NOMO-1 treated with DMSO at 0.1 percent for 48 hours (cell line): ENCODE measurements at regions not wholly inside any gene's neighbourhood (a gene's known extent, or its start where the extent isn't known, plus 50 kb on each side); places are given as distances from the start of the nearest gene placed in this dataset.

Source experiments
- DNase-seq: peaks from one replicate; lab custom pipeline; 2025; ENCODE audit not compliant: unreplicated experiment; lab: John Stamatoyannopoulos, UW

DNA sequence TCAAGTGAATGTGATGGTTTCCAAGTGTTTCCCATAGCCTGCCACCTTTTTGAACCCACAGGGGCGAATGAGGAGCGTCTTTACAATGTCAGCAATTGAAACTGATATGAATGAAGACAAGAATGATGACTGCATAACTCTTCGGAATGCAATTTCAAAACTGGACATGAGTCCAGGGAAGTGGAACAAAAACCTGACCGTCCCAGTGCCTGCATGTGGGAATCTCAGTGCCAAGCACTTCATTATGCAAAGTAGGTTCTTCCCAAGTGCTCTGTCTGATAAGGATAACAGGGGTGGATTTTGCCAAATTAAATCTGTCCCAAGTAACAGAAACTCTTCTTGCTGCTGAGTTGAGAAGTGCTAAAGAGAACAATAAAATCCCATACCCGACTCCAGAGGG lies 243.8 kb upstream of the ADAMTS16 start:
- DNase-seq = no peak

DNA sequence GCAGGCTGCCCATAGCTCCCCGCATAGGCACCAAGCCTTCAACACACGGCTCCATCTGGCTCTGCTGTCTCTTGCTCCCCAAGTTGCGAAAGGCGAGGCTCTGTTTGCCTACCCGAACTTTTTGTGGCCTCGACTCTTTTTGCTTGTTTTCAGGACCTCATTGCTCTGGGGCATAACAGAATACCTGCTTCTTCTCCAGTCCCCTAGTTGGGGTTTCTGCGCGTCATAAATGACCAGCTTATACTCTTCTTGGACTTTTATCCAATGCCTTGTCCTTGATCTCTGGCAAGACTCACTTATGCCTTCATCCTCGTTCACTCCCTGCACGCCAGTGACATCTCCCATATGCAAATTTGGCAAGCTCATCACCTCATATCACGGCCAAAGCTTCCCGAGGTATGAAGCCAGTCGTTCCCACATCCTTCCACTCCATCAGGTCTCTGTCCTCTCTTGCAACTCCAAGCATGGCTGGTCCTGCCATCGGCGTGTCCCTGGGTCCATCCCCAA lies 238.8 kb upstream of the ADAMTS16 start:
- no peak for DNase-seq

DNA sequence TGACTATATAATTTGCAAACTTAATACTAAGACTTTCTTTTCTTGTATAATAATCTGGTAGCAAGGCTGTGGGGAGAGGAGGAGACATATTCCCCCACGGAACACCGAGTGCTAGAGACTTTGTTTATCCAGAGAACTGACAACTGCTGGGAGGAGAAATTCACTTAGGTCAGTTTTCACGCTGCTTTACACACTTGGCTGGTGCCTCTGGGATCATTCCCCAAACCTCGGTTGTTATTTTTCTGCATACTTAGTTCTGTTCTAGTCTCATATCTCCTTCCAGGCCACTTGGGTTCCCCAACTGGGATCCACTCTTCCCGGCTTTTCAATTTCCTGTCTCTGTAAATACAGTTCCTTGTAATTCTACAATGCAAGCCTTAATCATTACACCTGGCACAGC lies 238.2 kb upstream of the ADAMTS16 start:
- DNase-seq = no peak

DNA sequence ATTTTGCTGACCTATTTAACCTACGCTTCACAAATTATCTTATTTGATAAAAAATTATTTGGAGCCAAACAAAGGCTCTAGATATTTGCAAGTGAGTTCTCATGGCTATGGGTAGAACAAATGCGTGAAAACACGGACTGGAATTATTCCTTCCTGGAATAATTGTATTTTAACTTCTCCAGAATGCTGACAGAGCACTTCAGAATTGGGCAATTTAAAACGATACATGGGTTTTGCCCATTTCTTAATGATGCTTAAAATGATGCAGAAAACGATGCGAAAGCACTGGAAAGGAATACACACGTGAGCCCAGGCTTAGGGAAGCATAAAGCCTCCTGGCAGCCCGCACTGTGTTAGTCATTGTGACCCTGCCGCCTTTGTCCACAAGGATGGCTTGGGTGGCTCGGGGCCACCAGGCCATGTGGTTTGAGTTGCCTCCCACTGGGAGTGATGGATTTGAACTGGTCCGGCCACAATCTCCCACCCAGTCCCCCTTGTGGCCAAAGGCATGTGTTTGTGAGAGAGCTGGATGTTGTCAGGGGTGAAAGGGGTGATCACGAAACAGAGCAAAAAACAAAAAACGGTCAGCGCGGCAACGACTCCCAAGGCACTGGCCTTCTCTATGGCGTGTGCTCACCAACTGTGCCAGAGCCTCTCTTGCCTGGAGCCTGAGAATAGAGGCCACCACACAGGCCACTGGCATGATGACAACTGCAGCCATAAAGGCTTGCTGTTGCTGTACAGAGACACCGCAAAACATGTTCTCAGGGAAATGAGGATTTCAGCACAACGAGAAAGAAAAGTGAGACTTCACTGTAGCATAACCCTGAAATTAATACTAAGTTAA lies 234.2 kb upstream of the ADAMTS16 start:
- DNase-seq = no peak

DNA sequence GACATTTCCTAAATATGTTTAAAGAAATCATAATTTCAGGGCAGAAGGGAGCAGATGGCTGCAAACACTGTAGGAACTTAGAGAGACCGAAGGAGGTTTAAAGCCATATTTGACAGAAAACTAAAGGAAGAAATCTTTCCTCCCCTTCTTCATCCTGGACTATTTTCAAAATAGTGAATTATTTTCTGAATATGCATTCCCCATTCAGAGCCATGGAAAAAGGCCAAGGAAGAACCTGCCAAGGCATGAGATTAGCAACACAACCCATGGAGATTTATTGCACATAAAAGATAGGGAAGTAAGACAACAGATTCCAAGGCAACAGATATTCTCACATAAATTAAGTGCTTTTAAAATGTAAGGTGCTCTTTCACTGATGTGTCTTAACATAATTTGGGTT lies 233.3 kb upstream of the ADAMTS16 start:
- DNase-seq = no peak

DNA sequence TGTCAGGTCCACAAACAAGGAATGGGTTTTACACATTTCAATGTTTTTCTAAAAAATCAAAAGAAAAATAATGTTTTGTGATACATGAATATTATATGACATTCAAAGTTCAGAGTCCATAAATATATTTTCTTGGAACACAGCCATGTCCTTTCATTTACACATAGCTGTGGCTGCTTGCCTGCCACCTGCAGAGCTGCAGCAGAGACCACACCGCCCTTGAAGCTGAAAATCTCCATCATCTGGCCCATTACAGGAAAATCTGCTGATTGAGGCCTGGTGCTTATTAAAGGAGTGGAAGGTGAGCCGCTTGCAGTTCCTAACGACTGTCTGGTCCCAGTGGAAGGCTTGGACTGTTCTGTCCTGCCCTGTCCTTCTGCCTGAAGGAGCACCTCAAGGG lies 232.6 kb upstream of the ADAMTS16 start:
- DNase-seq = no peak

DNA sequence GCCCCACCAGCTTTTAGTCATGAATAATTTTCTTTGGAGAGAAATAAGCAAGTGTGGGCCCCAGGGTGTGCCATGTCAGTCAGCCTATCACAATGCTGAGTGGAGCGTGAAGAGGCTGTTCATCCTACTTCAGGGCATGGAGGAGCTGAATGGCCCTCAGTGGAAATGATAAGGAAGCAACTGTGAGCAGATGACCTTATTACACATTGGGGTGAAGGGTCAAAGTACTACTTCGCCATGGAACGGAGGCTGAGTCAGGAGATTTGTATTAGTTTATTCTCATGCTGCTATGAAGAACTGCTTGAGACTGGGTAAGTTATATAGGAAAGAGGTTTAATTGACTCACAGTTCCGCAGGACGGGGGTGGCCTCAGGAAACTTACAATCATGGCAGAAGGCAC lies 231.0 kb upstream of the ADAMTS16 start:
- DNase-seq = no peak

DNA sequence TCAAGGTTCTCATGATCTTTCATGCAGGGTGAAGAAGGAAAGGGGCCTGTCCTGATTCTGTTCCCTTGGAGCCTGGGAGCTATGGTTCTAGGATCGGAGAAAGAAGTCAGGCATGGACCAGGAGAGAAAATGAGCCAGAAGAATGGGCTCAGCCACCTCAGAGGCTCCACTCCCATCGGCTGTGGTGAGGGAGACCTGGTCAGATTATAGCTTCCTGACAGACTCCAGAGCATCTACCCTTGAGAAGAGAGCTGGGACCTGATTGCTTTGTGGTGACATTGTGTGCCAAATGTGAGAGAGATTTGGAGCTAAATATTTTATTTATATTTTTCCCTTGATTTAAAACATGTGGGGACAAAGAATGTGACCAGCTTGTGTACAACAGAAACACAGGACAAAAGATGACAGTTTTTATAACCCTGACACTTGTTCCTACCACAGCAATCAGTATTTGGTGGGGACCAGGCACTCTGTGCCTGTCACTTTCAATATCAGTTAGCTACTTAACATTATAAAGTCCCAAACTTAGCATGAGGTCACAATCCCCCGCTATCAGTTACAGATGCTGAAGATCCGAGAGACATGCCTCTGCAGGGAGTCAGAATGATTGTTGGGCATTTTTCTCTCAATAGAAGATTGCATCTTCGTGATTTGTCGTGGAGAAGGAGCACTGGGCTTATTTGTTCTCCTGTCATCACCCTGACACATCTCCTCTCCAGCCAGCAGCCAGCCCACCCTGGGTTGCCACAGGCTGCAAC lies 228.3 kb upstream of the ADAMTS16 start:
- DNase-seq = no peak

DNA sequence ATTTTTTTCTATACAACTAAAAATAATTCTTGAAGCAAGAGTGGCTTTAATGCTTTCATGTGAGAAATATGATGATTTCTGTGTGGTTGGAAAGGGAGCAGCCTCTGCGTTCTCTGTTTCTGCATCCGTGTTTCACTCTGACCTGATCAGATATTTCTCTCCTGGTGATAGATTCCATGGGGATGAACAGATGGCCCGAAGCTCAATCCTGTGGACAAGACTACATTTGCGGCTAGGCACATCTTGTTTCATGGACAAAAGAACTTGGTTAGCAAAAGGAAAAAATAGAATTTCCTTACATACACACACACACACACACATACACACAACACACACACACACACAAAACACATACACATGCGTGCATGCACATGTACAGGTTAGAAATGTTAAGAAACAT lies 218.2 kb upstream of the ADAMTS16 start:
- no peak for DNase-seq

DNA sequence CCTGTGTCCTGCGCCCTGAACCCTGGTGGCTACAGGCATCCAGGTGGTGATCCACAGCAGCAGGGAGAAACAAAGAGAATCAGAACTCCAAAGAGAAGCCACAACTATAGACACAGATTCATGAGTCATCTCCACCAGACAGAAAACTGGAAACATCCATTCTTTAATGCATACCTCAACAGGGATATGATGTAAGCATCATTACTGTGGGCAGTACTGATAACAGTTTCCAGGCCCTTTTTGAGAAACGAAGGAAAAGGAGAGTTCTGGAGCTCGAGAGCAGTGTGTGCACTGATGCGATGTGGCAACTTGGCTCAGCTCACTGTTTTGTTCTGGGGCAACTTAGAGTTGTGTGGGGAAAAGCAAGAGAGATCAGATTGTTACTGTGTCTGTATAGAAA lies 215.6 kb upstream of the ADAMTS16 start:
- DNase-seq = no peak

DNA sequence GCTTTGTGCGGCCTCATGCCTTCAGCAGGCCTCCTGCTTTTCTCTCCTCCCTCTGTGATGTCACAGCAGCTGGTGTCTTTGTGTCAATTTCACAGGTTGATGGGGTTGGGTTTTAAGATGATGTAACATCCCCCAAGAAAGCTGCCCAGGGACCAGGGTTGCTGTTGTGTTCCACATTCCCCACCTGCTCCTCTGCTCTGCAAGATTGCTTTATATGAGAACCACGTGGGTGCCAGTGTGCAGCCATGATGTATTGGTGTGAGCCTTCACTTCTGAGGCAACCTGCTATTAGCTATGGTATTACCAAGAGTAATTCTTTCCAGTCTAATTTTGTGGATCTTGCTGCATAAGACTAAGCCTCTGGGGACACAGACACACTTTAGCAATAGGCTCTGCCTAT lies 213.0 kb upstream of the ADAMTS16 start:
- DNase-seq = no peak

DNA sequence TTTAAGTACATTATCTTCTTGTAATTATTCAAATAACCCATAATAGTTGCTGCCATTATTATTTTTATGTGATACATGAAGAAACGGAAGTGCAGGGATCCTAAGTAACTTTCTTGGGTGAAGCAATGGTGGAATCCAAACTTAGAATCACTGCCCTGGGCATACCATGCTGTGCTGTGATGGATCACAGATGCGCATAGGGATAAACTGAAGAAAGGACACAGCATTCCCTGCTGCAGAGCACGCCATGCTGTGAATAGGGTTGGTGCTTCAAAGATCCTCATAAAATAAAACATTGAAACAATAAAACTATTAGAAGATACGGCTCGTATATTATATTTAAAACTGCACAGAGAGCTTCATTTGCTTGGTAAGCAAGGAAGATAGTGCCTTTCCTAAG lies 211.7 kb upstream of the ADAMTS16 start:
- no peak for DNase-seq

DNA sequence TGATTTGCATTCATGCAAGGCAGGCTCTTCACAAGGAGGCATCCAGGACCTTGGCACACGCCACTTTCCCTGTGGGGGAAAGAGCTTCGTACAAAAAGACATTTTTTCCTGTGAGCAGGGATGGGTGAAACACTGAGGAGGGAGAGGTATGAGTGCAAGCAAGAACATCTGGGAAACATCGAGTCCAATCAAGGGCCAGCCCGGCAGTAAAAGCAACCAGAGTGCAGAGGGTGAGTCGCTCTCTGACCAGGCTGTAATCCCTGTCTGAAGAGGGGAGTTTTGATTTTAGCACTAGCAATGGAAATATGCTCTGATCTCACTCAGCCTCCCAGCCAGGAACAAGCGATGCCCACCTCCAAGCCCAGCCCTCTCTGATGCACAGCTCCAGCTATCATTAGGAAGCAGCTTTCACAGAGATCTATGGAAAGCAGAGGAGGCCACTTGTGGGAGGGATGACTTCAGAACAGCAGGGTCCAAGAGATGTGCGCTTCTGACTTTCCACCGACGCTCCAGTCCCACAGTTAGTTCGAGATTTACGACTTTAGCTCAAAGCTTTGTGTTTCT lies 211.0 kb upstream of the ADAMTS16 start:
- DNase-seq = no peak

DNA sequence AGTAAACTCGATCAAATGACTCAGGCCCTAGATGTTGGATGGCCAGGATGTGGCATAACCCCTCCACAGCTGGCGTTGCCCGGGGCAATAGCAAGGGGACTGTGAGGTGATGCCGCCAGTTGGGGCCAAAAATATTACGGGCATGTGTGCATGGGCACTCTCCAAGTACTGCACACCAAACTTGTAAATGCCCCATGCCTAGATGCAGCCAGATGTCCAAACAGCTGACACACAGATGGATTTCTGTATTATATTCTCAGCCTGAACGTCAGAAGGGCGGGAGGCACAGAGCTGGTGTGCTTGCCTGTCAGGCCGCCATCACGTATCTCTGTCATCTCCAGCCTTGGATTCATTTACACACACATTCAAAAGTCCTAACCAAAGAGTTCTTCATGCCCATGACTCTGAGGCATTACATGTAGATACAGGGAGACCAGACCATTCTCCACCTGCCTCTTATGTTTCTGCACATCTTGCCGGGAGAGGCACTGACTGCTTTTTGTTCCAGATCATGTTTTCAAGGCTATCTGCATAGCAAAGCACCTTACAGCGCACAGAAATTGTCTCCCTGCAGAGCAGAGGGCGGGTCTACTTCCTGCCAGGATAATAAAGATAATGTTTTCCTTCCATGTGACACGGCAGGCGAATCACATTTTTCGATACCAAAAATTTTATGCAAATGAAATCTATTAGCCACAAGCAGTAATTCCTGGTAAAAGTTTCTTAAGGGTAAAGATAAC lies 200.9 kb upstream of the ADAMTS16 start:
- no peak for DNase-seq

DNA sequence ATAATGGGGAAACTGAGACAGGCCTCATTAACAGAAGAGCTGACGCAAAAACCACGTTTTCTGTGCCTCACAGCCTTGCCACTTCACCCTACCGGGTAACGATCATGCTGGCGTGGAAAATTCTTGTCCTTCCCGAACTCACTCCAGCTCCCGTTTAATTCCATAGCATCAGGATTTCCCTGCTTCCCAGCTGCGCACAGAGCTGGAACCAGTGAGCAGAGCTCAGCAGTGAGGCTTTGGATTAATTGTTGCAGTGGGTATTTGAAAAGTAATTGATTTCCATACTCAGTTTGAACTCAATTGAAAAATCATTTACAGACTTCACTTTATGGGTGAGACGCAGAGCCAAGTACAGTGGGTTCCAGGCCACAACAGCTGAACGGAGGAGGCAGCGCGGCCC lies 199.0 kb upstream of the ADAMTS16 start:
- DNase-seq = no peak

DNA sequence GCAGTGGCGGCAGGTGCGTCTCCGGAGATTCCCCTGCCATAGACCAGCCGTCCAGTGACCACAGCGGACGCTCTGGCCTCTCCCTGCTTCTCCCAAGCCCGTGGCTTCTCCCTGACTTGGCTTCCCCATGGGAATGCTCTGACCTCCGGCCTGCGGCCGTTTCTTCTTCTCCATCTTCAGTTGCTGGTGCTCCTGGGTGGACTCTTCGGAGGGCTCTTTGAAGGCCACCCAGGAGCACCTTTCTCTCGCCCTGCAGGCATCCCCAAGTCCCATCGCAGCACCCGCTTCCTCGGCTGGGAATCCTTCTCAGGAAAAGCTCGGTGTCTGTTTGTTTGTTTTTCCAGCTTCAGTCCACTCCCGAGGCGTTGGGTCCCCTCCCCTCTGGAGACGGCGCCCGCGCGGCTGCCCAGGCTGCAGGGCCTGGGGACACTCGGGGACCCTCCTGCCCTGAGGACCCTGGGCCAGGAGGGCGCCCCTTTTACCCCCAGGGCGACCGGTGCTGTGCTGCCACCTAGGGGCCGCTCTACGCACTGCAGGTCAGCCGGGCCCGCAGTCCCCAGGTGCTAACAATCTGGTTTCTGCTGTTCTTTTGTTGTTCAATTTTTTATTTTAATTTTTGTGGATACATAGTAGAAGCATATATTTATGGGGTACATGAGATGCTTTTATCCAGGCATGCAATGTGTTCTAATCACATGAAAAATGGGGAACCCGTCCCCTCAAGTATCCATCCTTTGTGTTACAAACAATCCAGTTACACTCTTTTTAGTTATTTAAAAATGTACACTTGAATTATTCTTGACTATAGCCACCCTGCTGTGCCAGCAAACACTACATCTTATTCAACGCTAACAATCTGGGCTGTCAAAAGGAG lies 197.9 kb upstream of the ADAMTS16 start:
- no peak for DNase-seq

DNA sequence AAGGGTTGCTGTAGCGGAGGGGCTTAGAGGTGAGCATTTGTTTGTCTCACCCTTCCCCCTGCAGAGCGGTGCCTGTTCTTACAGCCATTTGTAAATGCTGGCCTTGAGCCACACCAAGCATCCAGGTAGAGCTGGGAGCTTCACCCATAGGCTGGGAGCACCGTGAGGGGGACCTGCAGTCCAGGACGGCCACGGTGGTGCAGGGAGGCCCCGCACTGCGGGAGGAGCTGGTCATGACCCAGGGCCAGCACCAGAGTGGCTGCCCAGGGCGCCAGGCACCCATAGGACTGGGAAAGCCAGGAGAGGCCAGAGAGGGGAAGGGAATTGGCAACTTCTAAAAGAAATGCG lies 197.3 kb upstream of the ADAMTS16 start:
- DNase-seq = no peak

DNA sequence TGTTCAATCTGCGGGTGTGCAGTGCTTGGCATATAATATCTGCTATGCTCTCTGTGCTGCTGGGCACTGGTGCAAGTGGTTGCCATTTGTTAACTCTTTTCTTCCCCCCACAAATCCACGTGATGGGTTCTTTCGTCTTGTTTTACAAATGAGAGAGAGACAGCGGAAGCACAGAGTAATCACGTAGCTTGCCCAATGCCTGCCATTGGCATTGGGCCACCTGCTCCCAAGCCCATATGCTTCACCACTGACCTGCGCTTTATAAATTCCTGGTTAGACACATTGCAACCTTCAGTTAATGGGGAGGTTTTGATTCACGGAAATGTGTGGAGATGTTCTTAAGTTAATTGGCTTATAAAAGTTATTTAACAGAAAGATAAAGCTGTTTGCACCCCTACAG lies 194.8 kb upstream of the ADAMTS16 start:
- no peak for DNase-seq

DNA sequence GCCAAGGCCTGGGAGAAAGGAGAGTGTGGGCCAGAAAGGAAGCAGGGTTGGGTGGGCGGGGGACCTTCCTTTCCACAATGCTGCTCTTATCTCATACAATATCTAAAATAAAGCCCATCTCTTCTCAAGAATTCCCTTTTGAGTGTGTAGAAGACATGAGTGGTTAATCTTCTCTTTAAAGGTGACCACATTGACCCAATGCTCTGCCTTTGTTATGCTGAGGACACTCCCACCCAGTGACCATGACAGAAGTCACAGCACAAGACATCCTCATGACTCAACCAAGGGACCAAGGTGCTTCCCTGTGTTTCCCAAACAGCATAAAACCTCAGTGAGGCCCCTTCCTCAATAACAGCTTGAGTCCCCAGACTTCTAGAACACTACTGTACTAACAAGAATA lies 193.0 kb upstream of the ADAMTS16 start:
- no peak for DNase-seq

DNA sequence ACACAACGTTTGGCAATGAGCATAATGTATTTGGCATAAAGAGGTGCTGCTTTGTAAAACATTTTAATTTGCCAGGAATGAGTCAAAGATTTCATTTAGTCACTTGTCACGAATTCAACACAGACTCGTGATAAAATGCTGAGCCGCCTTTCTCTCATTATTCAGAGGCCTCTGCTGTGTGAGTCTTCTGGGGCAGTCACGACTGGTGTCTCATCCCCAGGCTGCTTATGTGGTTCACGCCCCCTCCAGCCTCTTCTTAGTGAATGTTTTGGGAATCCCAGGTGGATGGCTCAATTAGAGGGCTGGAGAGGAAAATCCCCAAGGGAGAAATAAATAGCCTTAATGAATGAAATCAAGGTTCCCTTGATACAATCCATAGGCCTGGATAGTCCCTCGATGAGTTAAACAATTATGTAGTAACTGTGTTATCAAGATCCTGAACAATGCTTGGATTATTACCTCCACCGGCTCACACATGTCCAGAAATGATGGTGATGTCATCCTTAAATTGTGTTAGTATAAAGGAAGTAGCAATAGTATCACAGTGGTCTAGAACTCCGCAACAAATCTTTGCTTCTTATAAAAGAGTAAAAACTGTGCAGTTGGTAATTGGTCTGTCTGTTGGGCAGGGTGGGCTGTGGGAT lies 192.1 kb upstream of the ADAMTS16 start:
- DNase-seq = no peak
